ENCODE measurements at regions not wholly inside any gene's neighbourhood (a gene's known extent, or its start where the extent isn't known, plus 50 kb on each side); places are given as distances from the start of the nearest gene placed in this dataset.
"Not testable (repeated sequence)": the region's sequence is repeated elsewhere in the genome, so short reads cannot be mapped to it uniquely, and the experiment has no call there.

DNA sequence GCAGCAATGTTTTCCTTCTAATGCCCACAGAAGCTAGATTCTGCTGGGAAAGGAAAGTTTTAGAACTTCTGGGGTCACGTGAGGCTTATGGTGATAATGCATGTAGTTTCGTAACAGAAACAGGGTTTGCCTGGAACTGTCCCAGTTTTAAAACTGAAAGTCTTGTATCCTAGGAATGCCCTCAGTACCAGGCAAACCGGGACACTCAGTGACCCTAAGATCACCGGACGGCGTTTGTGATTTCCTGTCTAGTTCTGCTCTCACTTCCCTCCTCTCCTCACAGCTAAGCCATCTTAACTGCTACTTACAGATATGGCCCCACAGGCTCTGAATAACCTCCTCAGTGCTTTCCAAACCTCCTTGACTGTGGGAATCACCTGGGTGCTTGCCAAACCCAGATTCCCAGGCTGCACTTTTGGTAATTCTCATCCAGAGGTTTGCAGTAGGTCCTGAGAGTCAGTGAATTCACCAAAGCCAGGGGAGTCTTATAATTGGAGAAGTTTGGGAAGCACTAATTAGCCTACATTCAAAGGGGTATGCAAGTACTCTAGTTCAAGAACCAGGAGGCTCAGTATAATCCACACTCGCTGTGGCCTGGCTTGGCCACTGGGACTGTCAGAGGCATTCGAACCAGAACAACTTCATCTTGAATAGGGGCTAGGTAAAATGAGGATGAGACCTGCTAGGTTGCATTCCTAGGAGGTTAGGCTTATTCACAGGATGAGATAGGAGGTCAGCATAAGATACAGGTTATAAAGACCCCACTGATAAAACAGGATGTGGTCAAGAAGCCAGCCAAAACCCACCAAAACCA, 231.6 kb upstream of the MYLIP start:
- no peak for DNase-seq

DNA sequence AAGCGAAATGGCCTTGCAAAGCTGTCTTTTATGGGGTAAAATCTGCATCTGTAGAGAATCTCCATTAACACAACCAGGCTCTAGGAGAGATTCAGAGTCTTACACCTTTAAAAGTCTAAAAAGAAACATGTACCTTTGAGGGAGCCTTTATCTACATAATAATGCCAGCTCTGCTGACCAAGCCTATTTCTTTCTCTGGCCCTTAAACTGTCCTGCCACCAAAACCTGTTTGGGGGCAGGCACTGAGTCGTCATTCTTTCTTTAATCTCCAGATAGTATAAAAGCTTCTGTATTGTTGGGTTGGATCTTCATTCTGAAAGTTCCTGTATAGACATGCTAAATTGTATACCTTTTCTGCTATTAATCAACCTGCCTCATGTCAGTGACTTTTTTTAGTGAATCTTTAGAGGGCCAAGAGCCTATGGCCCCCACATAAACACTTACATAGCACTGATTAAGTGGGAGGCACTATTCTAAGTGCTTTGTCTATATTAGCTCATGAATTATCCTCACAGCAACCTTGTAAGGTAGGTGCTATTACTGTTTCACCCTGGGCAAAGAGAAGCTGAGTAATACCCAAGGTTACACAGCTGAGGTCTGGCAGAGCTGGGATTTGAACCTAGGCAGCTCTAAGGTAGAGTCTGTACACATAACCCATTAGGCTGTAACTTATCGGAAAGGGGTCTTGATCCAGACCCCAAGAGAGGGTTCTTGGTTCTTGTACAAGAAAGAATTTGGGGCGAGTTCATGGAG, 232.3 kb upstream of the DTNBP1 start:
- DNase-seq: no peak

DNA sequence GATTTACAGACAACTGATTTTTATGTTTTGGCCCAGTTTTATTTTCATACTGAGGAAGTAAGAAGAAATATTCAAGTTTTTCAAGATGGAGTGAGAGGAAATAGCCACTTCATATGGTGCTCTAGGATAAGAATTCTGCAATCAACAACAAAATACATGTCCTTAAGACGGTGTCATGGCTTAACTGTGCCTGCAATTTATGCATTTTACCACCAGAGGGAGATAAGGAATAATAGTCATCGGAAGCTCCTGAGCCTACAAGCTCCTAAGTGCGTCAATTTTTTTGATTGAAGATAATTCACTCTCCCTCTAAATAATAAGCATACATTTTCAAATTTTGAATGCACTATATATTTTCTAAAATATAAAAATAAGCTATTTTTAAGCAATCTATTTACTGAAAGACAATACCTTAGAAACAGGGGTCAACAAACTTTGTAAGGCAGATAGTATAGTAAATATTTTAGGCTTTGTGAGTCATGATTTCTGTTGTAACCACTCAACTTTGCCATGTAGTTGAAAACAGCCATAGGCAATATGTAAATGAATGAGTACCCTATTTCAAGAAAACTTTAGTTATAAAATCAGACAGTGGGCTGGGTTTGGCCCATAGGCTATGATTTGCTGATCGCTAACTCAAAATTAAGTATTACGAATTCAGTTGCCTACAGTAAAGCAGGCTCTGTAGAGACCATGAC, 230.9 kb upstream of the DTNBP1 start:
- DNase-seq: no peak

- DNase-seq: peak; percentile 20
These were observed 229.5 kb upstream of the DTNBP1 start for GRCh38 chr6:15892369-15892768.

DNA sequence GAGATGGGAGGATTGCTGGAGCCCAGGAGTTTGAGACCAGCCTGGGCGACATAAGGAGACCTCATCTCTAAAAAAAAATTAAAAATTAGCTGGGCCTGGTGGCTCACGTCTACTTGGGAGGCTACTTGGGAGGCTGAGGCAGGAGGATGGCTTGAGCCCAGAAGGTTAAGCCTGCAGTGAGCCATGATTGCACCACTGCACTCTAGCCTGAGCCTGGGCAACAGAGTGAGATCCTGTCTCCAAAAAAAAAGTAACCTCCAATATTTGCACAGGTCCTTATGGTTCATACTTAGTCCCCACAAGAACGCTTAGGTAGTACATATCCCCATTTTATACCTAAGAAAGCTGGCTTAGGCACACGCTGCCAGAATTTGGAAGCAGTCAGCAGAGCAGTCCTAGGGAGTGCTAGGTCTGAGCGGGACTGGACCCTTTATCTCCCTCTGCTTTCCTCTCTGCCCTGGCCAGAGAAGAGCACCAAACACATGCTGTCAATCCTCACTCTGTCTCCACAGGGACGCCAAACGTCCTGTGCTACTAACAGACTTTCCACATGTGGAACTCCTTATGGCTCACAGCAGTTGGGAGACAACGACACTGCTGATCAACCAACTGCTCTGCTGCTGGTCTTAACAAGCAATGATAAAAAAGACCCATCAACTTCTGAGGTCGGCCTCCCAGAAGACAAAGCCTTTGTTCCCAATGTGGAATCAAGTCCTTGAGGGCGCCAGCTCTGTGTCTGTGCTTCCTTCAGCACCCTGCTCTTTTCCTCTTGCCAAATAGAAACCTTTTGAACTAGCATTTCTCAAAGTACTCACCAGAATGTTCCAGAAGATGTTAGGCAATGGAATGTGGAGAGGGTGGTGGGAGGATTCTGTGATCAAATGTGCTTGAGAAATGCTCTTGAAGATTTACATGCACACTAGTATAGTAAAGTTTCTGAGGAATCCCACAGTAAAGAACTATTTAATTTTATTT, 226.3 kb upstream of the DTNBP1 start:
- DNase-seq: no peak

GRCh38 chr6:15887491-15888461, 224.9 kb upstream of the DTNBP1 start:
- DNase-seq: no peak

- no peak for DNase-seq
These were observed 222.8 kb upstream of the DTNBP1 start for GRCh38 chr6:15885624-15886023.

GRCh38 chr6:15883593-15883992, 220.8 kb upstream of the DTNBP1 start:
- not testable (repeated sequence) for DNase-seq

DNA sequence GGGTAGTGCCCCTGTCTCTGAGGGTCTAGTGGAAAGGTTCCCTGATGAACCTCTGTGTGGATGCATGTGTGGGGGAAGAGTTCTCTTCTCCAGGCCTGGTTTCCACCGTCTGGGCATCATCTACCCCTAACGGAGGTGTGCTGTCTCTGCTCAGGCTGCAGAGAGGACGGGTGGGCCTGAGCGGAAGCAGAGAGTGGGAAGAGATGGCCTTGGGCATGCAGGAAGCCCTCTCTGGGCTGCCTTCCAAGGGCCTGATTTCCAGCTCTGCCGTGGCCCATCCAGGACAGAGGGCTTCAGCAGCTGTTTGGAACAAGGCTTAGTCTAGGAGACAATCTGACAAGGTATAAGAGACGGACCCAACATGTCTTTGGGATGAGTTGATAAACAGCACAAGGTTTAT, 220.1 kb upstream of the DTNBP1 start:
- DNase-seq: no peak

GRCh38 chr6:15882345-15882744, 219.5 kb upstream of the DTNBP1 start:
- DNase-seq: no peak

DNA sequence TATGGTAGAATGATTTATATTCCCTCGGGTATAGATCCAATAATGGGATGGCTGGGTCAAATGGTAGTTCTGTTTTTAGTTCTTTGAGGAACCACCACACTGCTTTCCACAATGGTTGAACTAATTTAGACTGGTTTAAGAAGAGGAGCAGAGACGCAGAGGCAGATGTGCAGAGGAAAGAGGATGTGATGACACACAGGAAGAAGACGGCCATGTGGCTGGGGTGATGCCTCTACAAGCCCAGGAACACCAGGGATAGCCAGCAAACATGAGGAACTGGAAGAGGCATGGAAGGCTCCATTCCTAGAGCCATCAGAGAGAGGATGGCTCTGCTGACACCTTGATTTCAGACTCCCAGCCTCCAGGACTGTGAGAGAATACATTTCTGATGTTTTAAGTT, 218.3 kb upstream of the DTNBP1 start:
- no peak for DNase-seq

DNA sequence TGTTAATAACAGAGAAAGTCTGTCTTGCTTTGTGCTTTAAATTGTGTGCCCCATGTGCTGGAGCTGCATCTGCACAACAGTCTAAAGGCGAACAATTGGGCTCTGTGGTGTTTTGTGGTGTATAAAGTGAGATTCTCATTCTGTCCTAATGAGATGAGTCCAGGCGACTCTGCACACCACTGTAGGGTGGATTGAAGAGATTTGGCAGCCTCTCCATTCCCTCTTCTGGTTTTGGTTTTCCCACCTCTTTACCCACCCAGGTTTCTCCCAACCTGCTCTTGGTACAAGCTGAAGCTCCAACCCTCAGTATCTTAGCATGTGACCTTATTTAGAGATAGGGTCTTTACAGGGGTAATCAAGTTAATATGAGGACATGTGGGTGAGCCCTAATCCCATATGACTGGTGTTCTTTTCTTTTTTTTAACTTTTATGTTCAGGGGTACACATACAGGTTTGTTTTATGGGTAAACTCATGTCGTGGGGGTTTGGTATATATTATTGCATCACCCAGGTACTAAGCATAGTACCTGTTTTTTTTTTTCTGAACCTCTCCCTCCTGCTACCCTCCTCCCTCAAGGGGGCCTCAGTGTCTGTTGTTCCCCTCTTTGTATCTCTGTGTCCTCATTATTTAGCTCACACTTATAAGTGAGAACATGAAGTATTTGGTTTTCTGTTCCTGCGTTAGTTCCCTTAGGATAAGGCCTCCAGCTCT, 217.6 kb upstream of the DTNBP1 start:
- DNase-seq: no peak

DNA sequence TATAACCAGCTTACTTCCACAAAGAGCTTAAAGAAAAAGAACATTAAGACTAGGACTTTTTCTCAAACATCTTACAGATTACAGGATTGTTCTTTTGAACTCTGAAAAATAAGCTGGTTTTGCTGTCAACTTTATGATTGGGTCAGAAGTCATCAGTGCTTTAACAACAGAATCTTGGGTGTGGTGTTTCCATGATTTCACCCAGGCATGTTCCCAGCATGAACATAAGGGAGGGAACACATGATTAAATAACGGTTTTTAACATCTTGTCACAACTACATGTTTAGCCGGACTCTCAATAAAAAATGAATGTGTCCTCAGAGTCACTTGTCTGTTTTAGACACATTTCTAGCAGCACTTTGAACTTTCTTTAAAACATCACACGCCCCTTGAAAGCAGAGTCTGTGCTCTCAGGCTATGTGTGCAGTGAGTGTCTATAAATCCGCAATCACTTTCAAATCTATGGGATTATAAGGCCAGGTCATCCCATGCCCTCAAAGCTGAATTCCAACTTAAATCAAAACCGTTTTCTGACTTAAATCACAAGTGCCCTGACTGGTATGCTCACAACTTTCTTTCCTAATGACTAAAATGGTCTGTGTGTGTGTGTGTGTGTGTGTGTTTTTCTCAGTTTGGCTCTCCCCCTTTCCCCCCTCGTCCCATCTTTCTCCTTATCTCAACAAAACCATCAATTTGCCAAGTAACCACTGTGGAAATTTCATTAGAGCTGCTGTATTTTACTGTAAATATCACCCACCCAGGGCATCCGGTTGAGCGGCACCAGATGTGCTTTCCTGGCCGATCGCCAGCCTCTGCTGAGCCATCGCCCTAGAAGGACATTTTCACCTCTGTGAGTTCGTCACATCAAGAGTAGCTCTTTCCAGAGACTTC, 216.8 kb upstream of the DTNBP1 start:
- no peak for DNase-seq

- DNase-seq: no peak
These were observed 214.4 kb upstream of the DTNBP1 start for GRCh38 chr6:15877231-15877630.

DNA sequence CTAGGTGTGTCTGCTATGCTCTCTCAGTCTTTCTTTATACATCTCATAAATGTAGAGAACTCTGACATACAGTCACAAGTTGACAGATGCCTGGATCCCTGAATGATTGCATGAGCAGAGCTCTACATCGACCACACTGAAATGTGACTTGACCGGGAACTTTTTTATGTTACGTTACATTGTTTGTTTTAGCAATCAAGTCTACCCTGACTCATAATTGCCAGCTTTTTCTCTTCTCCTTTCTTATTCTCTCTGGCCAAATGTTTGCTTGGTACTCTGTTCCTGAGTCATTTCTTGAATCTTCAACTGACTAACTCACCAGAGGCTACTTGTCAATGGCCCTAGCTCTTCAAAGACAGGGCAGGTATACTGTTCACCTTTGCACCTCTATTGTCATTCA, 213.6 kb upstream of the DTNBP1 start:
- DNase-seq: no peak

- DNase-seq: no peak
These were observed 213.0 kb upstream of the DTNBP1 start for GRCh38 chr6:15875797-15876196.

DNA sequence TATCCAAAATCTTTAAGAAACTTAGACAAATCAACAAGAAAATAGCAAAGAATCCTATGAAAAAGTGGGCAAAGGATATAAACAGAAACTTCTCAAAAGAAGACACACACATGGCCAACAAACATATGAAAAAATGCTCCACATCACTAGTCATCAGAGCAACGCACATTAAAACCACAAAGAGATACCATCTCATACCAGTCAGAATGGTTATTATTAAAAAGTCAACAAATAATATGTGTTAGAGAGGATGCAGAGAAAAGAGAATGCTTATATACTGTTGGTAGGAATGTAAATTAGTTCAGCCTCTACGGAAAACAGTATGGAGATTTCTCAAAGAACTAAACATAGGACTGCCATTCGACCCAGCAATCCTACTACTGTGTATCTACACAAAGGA, 212.0 kb upstream of the DTNBP1 start:
- no peak for DNase-seq

GRCh38 chr6:15874326-15874725, 211.5 kb upstream of the DTNBP1 start:
- DNase-seq: no peak

All from NK-92 treated with Interleukin-12 subunit alpha and Interleukin-12 subunit beta, amount 100 ng/mL, for 24 hours (cell line).